ENCODE measurements at regions not wholly inside any gene's neighbourhood (a gene's known extent, or its start where the extent isn't known, plus 50 kb on each side); places are given as distances from the start of the nearest gene placed in this dataset.
"Not testable (repeated sequence)": the region's sequence is repeated elsewhere in the genome, so short reads cannot be mapped to it uniquely, and the experiment has no call there.

DNA sequence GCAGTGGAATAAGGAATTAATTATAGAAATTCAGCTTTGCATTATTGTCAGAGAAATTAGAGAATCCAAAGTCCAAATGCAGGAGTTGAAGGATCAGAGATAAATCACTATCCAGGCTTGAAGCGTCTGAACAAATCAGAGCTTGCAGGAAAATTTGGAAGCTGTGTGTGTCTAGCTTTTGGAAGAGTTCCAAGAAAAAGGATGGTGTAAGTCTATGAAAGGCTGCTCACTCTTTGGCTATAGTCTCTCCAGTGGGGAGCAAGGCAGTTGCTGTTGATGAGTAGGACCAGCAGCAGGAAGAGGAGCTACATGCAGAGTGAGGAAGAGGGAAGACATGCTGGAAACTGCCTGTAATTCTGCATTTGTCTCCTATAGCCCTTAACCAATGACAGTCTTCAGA lies 464.3 kb upstream of the GRM7 start:
- Mint-ChIP-seq H3K4me1 (no peaks in the 10 kb centered on the region), H3K4me3 (no peak overlapping the region), H3K9me3 (no peaks in the 10 kb centered on the region), H3K27me3 (ENCODE audit: low read depth) (no peaks in the 10 kb centered on the region), H3K36me3 (ENCODE audit: low read depth) (no peaks in the 10 kb centered on the region), H3K27ac (ENCODE audit: unreplicated experiment) (no peak overlapping the region)
- no peak for TF ChIP-seq CTCF (conservative IDR thresholded peaks at IDR 0.05)
- no peak for DNase-seq (ENCODE audit: low read depth, low spot score)

DNA sequence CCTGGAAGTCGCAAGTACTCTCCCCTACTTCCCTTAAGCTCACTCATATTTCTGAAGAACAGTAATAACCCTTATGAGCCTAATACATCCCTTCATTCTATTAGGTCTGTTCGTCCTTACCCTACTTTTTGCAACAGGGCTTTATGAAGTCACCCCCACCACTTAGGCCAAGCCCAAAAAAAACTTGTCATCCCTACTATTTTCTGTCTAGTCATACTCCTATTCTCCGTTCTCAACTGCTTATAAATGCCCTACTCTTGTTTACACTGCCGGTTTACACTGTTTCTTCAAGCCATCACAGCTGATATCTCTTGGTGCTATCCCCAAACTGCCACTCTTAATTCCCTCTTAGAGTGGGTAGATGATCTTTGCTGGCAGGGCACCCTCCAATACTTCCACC lies 458.2 kb upstream of the GRM7 start:
- not testable (repeated sequence) for H3K4me1 Mint-ChIP-seq; H3K9me3 Mint-ChIP-seq; H3K27ac Mint-ChIP-seq (ENCODE audit: unreplicated experiment); H3K27me3 Mint-ChIP-seq (ENCODE audit: low read depth); H3K4me3 Mint-ChIP-seq; DNase-seq (ENCODE audit: low read depth, low spot score); H3K36me3 Mint-ChIP-seq (ENCODE audit: low read depth)

- H3K9me3 Mint-ChIP-seq; H3K4me1 Mint-ChIP-seq; H3K4me3 Mint-ChIP-seq; H3K27me3 Mint-ChIP-seq (ENCODE audit: low read depth); DNase-seq (ENCODE audit: low read depth, low spot score); H3K27ac Mint-ChIP-seq (ENCODE audit: unreplicated experiment); H3K36me3 Mint-ChIP-seq (ENCODE audit: low read depth): not testable (repeated sequence)
Measured at GRCh38 chr3:6406923-6407322, 454.0 kb upstream of the GRM7 start.

- no peak overlapping the region for H3K27ac Mint-ChIP-seq (ENCODE audit: unreplicated experiment)
Measured at GRCh38 chr3:6416049-6416661, 444.8 kb upstream of the GRM7 start.

DNA sequence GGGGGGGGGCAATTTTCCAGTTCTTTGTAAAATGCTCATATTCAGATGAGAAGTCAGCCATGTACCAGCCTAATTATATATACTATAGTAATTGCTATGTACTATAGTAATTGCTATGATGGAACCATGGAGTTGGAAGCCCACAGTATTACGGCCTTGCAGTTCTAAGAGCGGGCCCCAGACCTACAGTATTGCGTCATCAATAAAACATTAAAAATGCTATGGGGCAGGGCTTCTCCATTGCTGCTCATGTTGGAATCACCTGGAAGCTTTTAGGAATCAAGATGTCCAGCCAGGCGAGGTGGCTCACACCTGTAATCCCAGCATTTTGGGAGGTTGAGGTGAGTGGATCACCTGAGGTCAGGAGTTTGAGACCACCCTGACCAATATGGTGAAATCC lies 443.7 kb upstream of the GRM7 start:
- Mint-ChIP-seq H3K27me3 (ENCODE audit: low read depth) (no peaks in the 10 kb centered on the region), H3K4me1 (peaks cover 6% of the 10 kb centered on the region), H3K36me3 (ENCODE audit: low read depth) (no peaks in the 10 kb centered on the region), H3K9me3 (no peaks in the 10 kb centered on the region), H3K4me3 (no peak overlapping the region), H3K27ac (ENCODE audit: unreplicated experiment) (no peak overlapping the region)
- DNase-seq (ENCODE audit: low read depth, low spot score) = no peak
- TF ChIP-seq CTCF (conservative IDR thresholded peaks at IDR 0.05) = no peak

More at GRCh38 chr3:6416049-6416661, 444.8 kb upstream of the GRM7 start:
- no peak for DNase-seq (ENCODE audit: low read depth, low spot score)
- Mint-ChIP-seq H3K4me3 (no peak overlapping the region), H3K36me3 (ENCODE audit: low read depth) (no peaks in the 10 kb centered on the region), H3K9me3 (no peaks in the 10 kb centered on the region), H3K27me3 (ENCODE audit: low read depth) (no peaks in the 10 kb centered on the region), H3K4me1 (no peaks in the 10 kb centered on the region)
- TF ChIP-seq CTCF (conservative IDR thresholded peaks at IDR 0.05) = no peak

- DNase-seq (ENCODE audit: low read depth, low spot score) = no peak
- H3K27ac Mint-ChIP-seq (ENCODE audit: unreplicated experiment) = no peak overlapping the region
- no peak overlapping the region for H3K4me3 Mint-ChIP-seq
- H3K36me3 Mint-ChIP-seq (ENCODE audit: low read depth) = no peaks in the 10 kb centered on the region
- no peaks in the 10 kb centered on the region for H3K9me3 Mint-ChIP-seq
- peaks cover 6% of the 10 kb centered on the region for H3K4me1 Mint-ChIP-seq
- TF ChIP-seq CTCF (conservative IDR thresholded peaks at IDR 0.05) = no peak
- no peaks in the 10 kb centered on the region for H3K27me3 Mint-ChIP-seq (ENCODE audit: low read depth)
Measured at GRCh38 chr3:6418485-6418884, 442.4 kb upstream of the GRM7 start.

Measured in neural crest cell (in vitro differentiated cells).